ENCODE measurements at regions not wholly inside any gene's neighbourhood (a gene's known extent, or its start where the extent isn't known, plus 50 kb on each side); places are given as distances from the start of the nearest gene placed in this dataset.

DNA sequence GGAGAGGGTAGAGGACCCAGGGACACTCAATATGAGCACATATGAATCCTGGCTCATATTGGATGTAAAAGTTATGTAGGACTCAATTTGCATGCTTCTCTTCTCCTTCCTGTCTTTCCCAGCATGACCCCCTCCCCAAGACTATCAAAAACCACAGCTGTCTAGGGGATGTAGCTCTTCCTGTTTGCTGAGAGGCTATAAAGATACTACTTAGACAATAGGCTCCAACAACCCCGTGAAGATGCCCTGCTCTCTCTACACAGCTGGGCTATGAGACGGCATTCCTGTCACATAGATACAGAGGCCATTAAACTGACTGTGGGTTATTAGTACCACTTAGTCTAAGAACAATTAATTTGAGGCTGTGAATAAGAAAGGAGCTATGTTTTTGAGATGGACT lies 56.5 kb upstream of the PCSK1 start:
- Histone ChIP-seq H3K79me2 (ENCODE audit: control insufficient read depth in 1 of 2, insufficient read depth in 2 of 2, low read length in 2 of 2) (no peaks in the 10 kb centered on the region), H3K9me3 (ENCODE audit: insufficient read depth in 2 of 2, low read depth in 1 of 2, low read length in 1 of 2) (no peaks in the 10 kb centered on the region), H3K4me1 (replicated peaks in 1 of 4; ENCODE audit: control insufficient read depth in 3 of 4, insufficient read depth in 4 of 4, low read length in 3 of 4) (no peaks in the 10 kb centered on the region), H3K18ac (ENCODE audit: extremely low read depth, low read length) (no peak overlapping the region), H3K36me3 (ENCODE audit: control insufficient read depth in 2 of 4, insufficient read depth in 4 of 4, low read length in 3 of 4) (no peaks in the 10 kb centered on the region), H3K79me1 (ENCODE audit: low read depth, low read length) (no peaks in the 10 kb centered on the region), H2BK20ac (ENCODE audit: low read length) (no peak overlapping the region), H2AK5ac (ENCODE audit: low read depth, low read length) (no peak overlapping the region), H2BK12ac (ENCODE audit: low read depth, low read length) (no peak overlapping the region), H4K5ac (ENCODE audit: insufficient read length, low read depth, low read length) (no peak overlapping the region), H3K27me3 (replicated peaks in 1 of 4; ENCODE audit: control insufficient read depth in 3 of 4, extremely low read depth in 1 of 4, insufficient read depth in 3 of 4, low read length in 3 of 4) (no peaks in the 10 kb centered on the region), H3K14ac (ENCODE audit: insufficient read length) (no peak overlapping the region), H4K8ac (ENCODE audit: extremely low read depth, insufficient read depth, low read length) (no peak overlapping the region), H3K4ac (replicated peaks; ENCODE audit: insufficient read length, low read depth, low read length) (no peak overlapping the region), H2BK5ac (ENCODE audit: low read depth, low read length) (no peak overlapping the region), H3K23ac (ENCODE audit: insufficient read length) (no peak overlapping the region), H3K27ac (ENCODE audit: low read depth, low read length) (no peak overlapping the region), H4K20me1 (replicated peaks in 1 of 2; ENCODE audit: control insufficient read depth in 1 of 2, insufficient read depth in 2 of 2, low read length in 2 of 2) (no peaks in the 10 kb centered on the region), H3K9ac (replicated peaks in 1 of 4; ENCODE audit: extremely low read depth in 1 of 4, low read depth in 3 of 4, low read length in 3 of 4) (no peak overlapping the region), H2BK120ac (replicated peaks; ENCODE audit: low read depth, low read length) (no peak overlapping the region), H4K91ac (replicated peaks; ENCODE audit: insufficient read length, low read length) (no peak overlapping the region), H2AFZ (ENCODE audit: low read length) (no peak overlapping the region), H3K23me2 (ENCODE audit: low read depth, low read length) (no peaks in the 10 kb centered on the region), H3K4me2 (ENCODE audit: insufficient read depth in 1 of 2, low read depth in 2 of 2, low read length in 2 of 2) (no peak overlapping the region), H3K4me3 (ENCODE audit: extremely low read depth in 1 of 4, insufficient read depth in 2 of 4, low read depth in 3 of 4, low read length in 4 of 4) (no peak overlapping the region), H3K56ac (replicated peaks; ENCODE audit: insufficient read length, low read depth, low read length) (no peak overlapping the region), H2BK15ac (ENCODE audit: low read length) (no peak overlapping the region)
- CTCF ChIA-PET (ENCODE audit: partially characterized antibody): interaction anchor here (0.9 to 1.5 kb wide), 4 partner anchors 16 to 163 kb away, joined by 3 read pairs; no protein-coding TSS in a partner anchor
- FAIRE-seq (no peak), DNase-seq (ENCODE audit: low read depth in 1 of 2, low spot score in 2 of 2) (no peak)
- 89% methylated on average over 2 of the region's 2 CpGs; no CpG with 5 or more reads in 1 of the 2 experiments for WGBS, 2 experiments (ENCODE audit: extremely low coverage in 1 of 2, insufficient coverage in 1 of 2, insufficient read length in 1 of 2, insufficient replicate concordance in 2 of 2, low coverage in 1 of 2, low lambda C conversion rate in 2 of 2, missing lambda C conversion rate in 1 of 2)
- POLR2A ChIA-PET (ENCODE audit: partially characterized antibody): no interaction called here
- TF ChIP-seq BCL11A (IDR thresholded peaks at IDR 0.05; ENCODE audit: low read depth in 2 of 2, low read length in 2 of 2) (no peak), TBP (IDR thresholded peaks at IDR 0.05; ENCODE audit: low read depth, low read length) (no peak), SP2 (IDR thresholded peaks at IDR 0.05; ENCODE audit: low read length) (no peak), SUZ12 (IDR thresholded peaks at IDR 0.05; ENCODE audit: low read length) (no peak), GTF2F1 (IDR thresholded peaks at IDR 0.05; ENCODE audit: borderline replicate concordance, low read depth, low read length) (no peak), KDM5A (IDR thresholded peaks at IDR 0.05; ENCODE audit: low read length) (no peak), RNF2 (IDR thresholded peaks at IDR 0.05; ENCODE audit: borderline replicate concordance, low read depth, low read length, missing control alignments, poor library complexity, severe bottlenecking) (no peak), NANOG (IDR thresholded peaks at IDR 0.05; ENCODE audit: insufficient read depth, low read depth, low read length, poor library complexity, severe bottlenecking) (no peak), ASH2L (IDR thresholded peaks at IDR 0.05; ENCODE audit: low read length) (no peak), KDM4A (IDR thresholded peaks at IDR 0.05; ENCODE audit: low read depth, low read length, severe bottlenecking) (no peak), EP300 (IDR thresholded peaks at IDR 0.05; ENCODE audit: borderline replicate concordance in 1 of 2, low read depth in 2 of 2, low read length in 2 of 2) (no peak)
- TF ChIP-seq, protein P1, sequence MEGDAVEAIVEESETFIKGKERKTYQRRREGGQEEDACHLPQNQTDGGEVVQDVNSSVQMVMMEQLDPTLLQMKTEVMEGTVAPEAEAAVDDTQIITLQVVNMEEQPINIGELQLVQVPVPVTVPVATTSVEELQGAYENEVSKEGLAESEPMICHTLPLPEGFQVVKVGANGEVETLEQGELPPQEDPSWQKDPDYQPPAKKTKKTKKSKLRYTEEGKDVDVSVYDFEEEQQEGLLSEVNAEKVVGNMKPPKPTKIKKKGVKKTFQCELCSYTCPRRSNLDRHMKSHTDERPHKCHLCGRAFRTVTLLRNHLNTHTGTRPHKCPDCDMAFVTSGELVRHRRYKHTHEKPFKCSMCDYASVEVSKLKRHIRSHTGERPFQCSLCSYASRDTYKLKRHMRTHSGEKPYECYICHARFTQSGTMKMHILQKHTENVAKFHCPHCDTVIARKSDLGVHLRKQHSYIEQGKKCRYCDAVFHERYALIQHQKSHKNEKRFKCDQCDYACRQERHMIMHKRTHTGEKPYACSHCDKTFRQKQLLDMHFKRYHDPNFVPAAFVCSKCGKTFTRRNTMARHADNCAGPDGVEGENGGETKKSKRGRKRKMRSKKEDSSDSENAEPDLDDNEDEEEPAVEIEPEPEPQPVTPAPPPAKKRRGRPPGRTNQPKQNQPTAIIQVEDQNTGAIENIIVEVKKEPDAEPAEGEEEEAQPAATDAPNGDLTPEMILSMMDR (IDR thresholded peaks at IDR 0.05; ENCODE audit: control extremely low read depth in 1 of 3, insufficient read depth in 1 of 3, low read depth in 1 of 3, low read length in 3 of 3): no peak

Data from H1 (cell line).